DND-41 (cell line): ENCODE measurements at regions not wholly inside any gene's neighbourhood (a gene's known extent, or its start where the extent isn't known, plus 50 kb on each side); places are given as distances from the start of the nearest gene placed in this dataset.
"Not testable (repeated sequence)": the region's sequence is repeated elsewhere in the genome, so short reads cannot be mapped to it uniquely, and the experiment has no call there.

Experiments
- ATAC-seq: fragments of 200-7000 bp; cut with Tn5 transposase; 3 replicates; pipeline ENCODE4 v1.9.1; 2021; ENCODE audit warnings: low read depth; ENCODE audit not compliant: insufficient read depth
- DNase-seq: peaks from one replicate; pipeline ENCODE4 v3.0.0-alpha.2; 2020
- H2AFZ ChIP-seq: 2 replicates; pipeline ENCODE4 v1.6.0; 2012; ENCODE audit warnings: low read depth, low read length
- H3K27ac ChIP-seq: 2 replicates; pipeline ENCODE4 v1.5.1; 2012; ENCODE audit warnings: low read length, inconsistent platforms
- H3K27me3 ChIP-seq: fragments of 200-600 bp; sonication (generic); 2 replicates; pipeline ENCODE4 v1.6.0; 2012; ENCODE audit warnings: low read length, mild to moderate bottlenecking, inconsistent platforms; ENCODE audit not compliant: insufficient read depth, poor library complexity
- H3K36me3 ChIP-seq: 2 replicates; pipeline ENCODE4 v1.5.1; 2012; ENCODE audit warnings: low read length, inconsistent platforms; ENCODE audit not compliant: insufficient read depth
- H3K4me1 ChIP-seq: 2 replicates; pipeline ENCODE4 v1.5.1; 2012; ENCODE audit warnings: mild to moderate bottlenecking, low read length; ENCODE audit not compliant: insufficient read depth
- H3K4me2 ChIP-seq: 2 replicates; pipeline ENCODE4 v1.6.0; 2012; ENCODE audit warnings: mild to moderate bottlenecking, moderate library complexity, low read length, inconsistent platforms; ENCODE audit not compliant: insufficient read depth
- H3K4me3 ChIP-seq, 2 experiments: fragments of 200-600 bp in 1 of 2; shearing (Covaris generic) in 1 of 2; 2 replicates each; pipeline ENCODE4 v1.5.1; 2012 to 2016; ENCODE audit warnings: inconsistent platforms in 2 of 2, low read length in 2 of 2, mild to moderate bottlenecking in 2 of 2, low read depth in 1 of 2, moderate library complexity in 1 of 2
- H3K79me2 ChIP-seq: 2 replicates; pipeline ENCODE4 v1.6.0; 2012; ENCODE audit warnings: low read length, inconsistent platforms; ENCODE audit not compliant: insufficient read depth
- H3K9ac ChIP-seq: 2 replicates; pipeline ENCODE4 v1.6.0; 2012; ENCODE audit warnings: low read depth, mild to moderate bottlenecking, inconsistent platforms, low read length, moderate library complexity
- H3K9me3 ChIP-seq: 2 replicates; pipeline ENCODE4 v1.5.1; 2012; ENCODE audit warnings: low read length, moderate library complexity, mild to moderate bottlenecking, inconsistent platforms; ENCODE audit not compliant: insufficient read depth, severe bottlenecking
- H4K20me1 ChIP-seq: 2 replicates; pipeline ENCODE4 v1.6.0; 2012; ENCODE audit warnings: low read length; ENCODE audit not compliant: insufficient read depth
- CTCF ChIP-seq: IDR thresholded peaks from 2 replicates; pipeline ENCODE4 v1.5.1; 2012; ENCODE audit warnings: borderline replicate concordance, low read length, moderate library complexity, mild to moderate bottlenecking; ENCODE audit not compliant: poor library complexity, severe bottlenecking; ENCODE audit errors: extremely low read depth
- EZH2 ChIP-seq: IDR thresholded peaks from 3 replicates; pipeline ENCODE4 v1.6.1; 2012; ENCODE audit warnings: borderline replicate concordance, low read depth, mild to moderate bottlenecking, moderate library complexity, low read length, inconsistent platforms; ENCODE audit not compliant: severe bottlenecking

GRCh38 chr4:15167743-15168142 is 165.5 kb downstream of the CPEB2 start:
- peaks cover 6% of the 10 kb centered on the region for H3K9me3 ChIP-seq
- no peaks in the 10 kb centered on the region for H3K36me3 ChIP-seq
- H3K4me1 ChIP-seq: no peaks in the 10 kb centered on the region
- H3K9ac ChIP-seq: no peak overlapping the region
- no peak overlapping the region for H3K4me3 ChIP-seq
- no peaks in the 10 kb centered on the region for H4K20me1 ChIP-seq
- H3K27ac ChIP-seq: no peak overlapping the region
- no peak for DNase-seq
- ATAC-seq: no peak
- H2AFZ ChIP-seq: no peak overlapping the region
- H3K4me2 ChIP-seq: no peak overlapping the region
- no peaks in the 10 kb centered on the region for H3K79me2 ChIP-seq
- H3K27me3 ChIP-seq: no peaks in the 10 kb centered on the region
- TF ChIP-seq EZH2: no peak
- no peak for TF ChIP-seq CTCF

- Histone ChIP-seq H3K9ac (no peak overlapping the region), H3K79me2 (no peaks in the 10 kb centered on the region), H3K27me3 (no peaks in the 10 kb centered on the region), H3K4me1 (no peaks in the 10 kb centered on the region), H3K4me2 (no peak overlapping the region), H3K4me3 (no peak overlapping the region), H3K36me3 (no peaks in the 10 kb centered on the region), H2AFZ (no peak overlapping the region), H4K20me1 (no peaks in the 10 kb centered on the region), H3K9me3 (peaks cover 6% of the 10 kb centered on the region), H3K27ac (no peak overlapping the region)
- TF ChIP-seq EZH2 (no peak), CTCF (no peak)
- ATAC-seq (no peak), DNase-seq (no peak)
Observed at GRCh38 chr4:15168759-15169158, 166.5 kb downstream of the CPEB2 start.

GRCh38 chr4:15171725-15172124 is 169.4 kb downstream of the CPEB2 start:
- Histone ChIP-seq H4K20me1 (no peaks in the 10 kb centered on the region), H3K79me2 (no peaks in the 10 kb centered on the region), H3K4me3 (no peak overlapping the region), H3K4me1 (no peaks in the 10 kb centered on the region), H3K9me3 (peaks cover 6% of the 10 kb centered on the region), H3K36me3 (no peaks in the 10 kb centered on the region), H3K27me3 (no peaks in the 10 kb centered on the region), H3K27ac (no peak overlapping the region), H3K9ac (no peak overlapping the region), H2AFZ (no peak overlapping the region), H3K4me2 (no peak overlapping the region)
- TF ChIP-seq EZH2: no peak
- no peak for TF ChIP-seq CTCF
- DNase-seq (no peak), ATAC-seq (no peak)

DNA sequence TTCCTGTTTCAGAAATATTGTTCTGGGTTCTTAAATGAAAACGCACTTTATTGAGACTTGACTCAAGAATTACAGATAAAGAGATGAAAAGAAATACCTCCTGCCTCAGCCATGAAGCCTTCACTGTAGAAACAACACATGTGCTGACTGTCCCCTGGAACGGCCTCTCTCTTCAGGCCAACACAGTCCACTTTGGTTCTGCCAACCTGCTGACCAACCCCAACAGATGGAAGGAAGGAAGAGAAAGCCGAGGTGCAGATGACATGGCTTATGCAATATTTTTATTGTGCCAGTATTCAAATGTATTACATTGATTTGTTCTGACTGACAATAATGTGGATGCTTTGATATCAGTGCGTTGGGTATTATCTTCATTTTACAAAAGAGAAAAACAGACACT is 171.0 kb downstream of the CPEB2 start:
- no peaks in the 10 kb centered on the region for H4K20me1 ChIP-seq
- no peak for DNase-seq
- H3K4me1 ChIP-seq: no peaks in the 10 kb centered on the region
- H3K4me2 ChIP-seq: no peak overlapping the region
- peaks cover 6% of the 10 kb centered on the region for H3K9me3 ChIP-seq
- no peak overlapping the region for H3K9ac ChIP-seq
- H3K27me3 ChIP-seq: no peaks in the 10 kb centered on the region
- H3K79me2 ChIP-seq: no peaks in the 10 kb centered on the region
- no peak for ATAC-seq
- H3K36me3 ChIP-seq: no peaks in the 10 kb centered on the region
- no peak overlapping the region for H3K27ac ChIP-seq
- H3K4me3 ChIP-seq: no peak overlapping the region
- no peak overlapping the region for H2AFZ ChIP-seq
- TF ChIP-seq CTCF (no peak), EZH2 (no peak)

DNA sequence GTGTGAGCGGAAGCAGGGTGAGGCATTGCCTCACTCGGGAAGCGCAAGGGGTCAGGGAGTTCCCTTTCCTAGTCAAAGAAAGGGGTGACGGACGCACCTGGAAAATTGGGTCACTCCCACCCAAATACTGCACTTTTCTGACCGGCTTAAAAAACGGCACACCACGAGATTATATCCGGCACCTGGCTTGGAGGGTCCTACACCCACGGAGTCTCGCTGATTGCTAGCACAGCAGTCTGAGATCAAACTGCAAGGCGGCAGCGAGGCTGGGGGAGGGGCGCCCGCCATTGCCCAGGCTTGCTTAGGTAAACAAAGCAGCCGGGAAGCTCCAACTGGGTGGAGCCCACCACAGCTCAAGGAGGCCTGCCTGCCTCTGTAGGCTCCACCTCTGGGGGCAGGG is 171.9 kb downstream of the CPEB2 start:
- H3K36me3 ChIP-seq, H3K9ac ChIP-seq, H3K4me2 ChIP-seq, H3K4me3 ChIP-seq, H2AFZ ChIP-seq, H3K27me3 ChIP-seq, H3K9me3 ChIP-seq, H3K27ac ChIP-seq, DNase-seq, H4K20me1 ChIP-seq, H3K4me1 ChIP-seq, H3K79me2 ChIP-seq, ATAC-seq: not testable (repeated sequence)

GRCh38 chr4:15179842-15180241 is 177.6 kb downstream of the CPEB2 start:
- H3K9me3 ChIP-seq, H3K9ac ChIP-seq, ATAC-seq, H3K4me2 ChIP-seq, H3K4me1 ChIP-seq, H3K79me2 ChIP-seq, DNase-seq, H3K27ac ChIP-seq, H3K36me3 ChIP-seq, H4K20me1 ChIP-seq, H2AFZ ChIP-seq, H3K27me3 ChIP-seq, H3K4me3 ChIP-seq: not testable (repeated sequence)
